ENCODE measurements at regions not wholly inside any gene's neighbourhood (a gene's known extent, or its start where the extent isn't known, plus 50 kb on each side); places are given as distances from the start of the nearest gene placed in this dataset.

- TF ChIP-seq CTCF (conservative IDR thresholded peaks at IDR 0.05; ENCODE audit: low read depth, low read length) (no peak), EZH2phosphoT487 (IDR thresholded peaks at IDR 0.05; ENCODE audit: borderline replicate concordance, low read length) (no peak)
Measured at GRCh38 chr21:43270800-43271301, 102.0 kb downstream of the CRYAA start.
